ENCODE measurements at regions not wholly inside any gene's neighbourhood (a gene's known extent, or its start where the extent isn't known, plus 50 kb on each side); places are given as distances from the start of the nearest gene placed in this dataset.

- Mint-ChIP-seq H3K4me1 (no peaks in the 10 kb centered on the region), H3K27me3 (peaks cover 5% of the 10 kb centered on the region), H3K9me3 (no peaks in the 10 kb centered on the region), H3K27ac (no peak overlapping the region), H3K36me3 (ENCODE audit: low read depth) (no peaks in the 10 kb centered on the region), H3K4me3 (no peak overlapping the region)
- no peak for ATAC-seq (replicated peaks)
Measured at GRCh38 chr6:163991321-163991720, 576.8 kb downstream of the QKI start.

- H3K9me3 Mint-ChIP-seq, result no peaks in the 10 kb centered on the region
- no peak for ATAC-seq (replicated peaks)
- peaks cover 2% of the 10 kb centered on the region for H3K27me3 Mint-ChIP-seq
- peaks cover 6% of the 10 kb centered on the region for H3K4me1 Mint-ChIP-seq
- no peak overlapping the region for H3K27ac Mint-ChIP-seq
- H3K4me3 Mint-ChIP-seq, result no peak overlapping the region
- H3K36me3 Mint-ChIP-seq (ENCODE audit: low read depth), result no peaks in the 10 kb centered on the region
Measured at GRCh38 chr6:163986313-163986712, 571.8 kb downstream of the QKI start.

- ATAC-seq (replicated peaks), result no peak
- no peaks in the 10 kb centered on the region for H3K36me3 Mint-ChIP-seq (ENCODE audit: low read depth)
- H3K27ac Mint-ChIP-seq, result no peak overlapping the region
- H3K9me3 Mint-ChIP-seq, result no peaks in the 10 kb centered on the region
- H3K27me3 Mint-ChIP-seq, result peaks cover 7% of the 10 kb centered on the region
- peaks cover 6% of the 10 kb centered on the region for H3K4me1 Mint-ChIP-seq
- H3K4me3 Mint-ChIP-seq, result no peak overlapping the region
Measured at GRCh38 chr6:163985710-163986109, 571.2 kb downstream of the QKI start.

- no peak for ATAC-seq (replicated peaks)
- H3K9me3 Mint-ChIP-seq, result no peaks in the 10 kb centered on the region
Measured at GRCh38 chr6:163985040-163985439, 570.5 kb downstream of the QKI start.

GRCh38 chr6:163984124-163984936 lies 569.8 kb downstream of the QKI start:
- no peaks in the 10 kb centered on the region for H3K36me3 Mint-ChIP-seq (ENCODE audit: low read depth)
- peaks cover 6% of the 10 kb centered on the region for H3K4me1 Mint-ChIP-seq
- H3K4me3 Mint-ChIP-seq, result no peak overlapping the region
- ATAC-seq (replicated peaks), result no peak
- no peak overlapping the region for H3K27ac Mint-ChIP-seq
- no peaks in the 10 kb centered on the region for H3K9me3 Mint-ChIP-seq
- H3K27me3 Mint-ChIP-seq, result peaks cover 13% of the 10 kb centered on the region

More at GRCh38 chr6:163985040-163985439, 570.5 kb downstream of the QKI start:
- peaks cover 6% of the 10 kb centered on the region for H3K4me1 Mint-ChIP-seq
- no peak overlapping the region for H3K4me3 Mint-ChIP-seq
- H3K36me3 Mint-ChIP-seq (ENCODE audit: low read depth), result no peaks in the 10 kb centered on the region
- peaks cover 11% of the 10 kb centered on the region for H3K27me3 Mint-ChIP-seq
- H3K27ac Mint-ChIP-seq, result no peak overlapping the region

GRCh38 chr6:163983679-163984078 lies 569.2 kb downstream of the QKI start:
- H3K27me3 Mint-ChIP-seq, result peaks cover 11% of the 10 kb centered on the region
- H3K4me3 Mint-ChIP-seq, result no peak overlapping the region
- no peak overlapping the region for H3K27ac Mint-ChIP-seq
- no peak for ATAC-seq (replicated peaks)
- H3K9me3 Mint-ChIP-seq, result no peaks in the 10 kb centered on the region
- no peaks in the 10 kb centered on the region for H3K36me3 Mint-ChIP-seq (ENCODE audit: low read depth)
- peaks cover 6% of the 10 kb centered on the region for H3K4me1 Mint-ChIP-seq

- no peaks in the 10 kb centered on the region for H3K9me3 Mint-ChIP-seq
- ATAC-seq (replicated peaks), result no peak
- no peak overlapping the region for H3K4me3 Mint-ChIP-seq
- H3K27ac Mint-ChIP-seq, result no peak overlapping the region
- H3K36me3 Mint-ChIP-seq (ENCODE audit: low read depth), result no peaks in the 10 kb centered on the region
- no peaks in the 10 kb centered on the region for H3K4me1 Mint-ChIP-seq
- peaks cover 5% of the 10 kb centered on the region for H3K27me3 Mint-ChIP-seq
Measured at GRCh38 chr6:163974322-163974721, 559.8 kb downstream of the QKI start.

- H3K9me3 Mint-ChIP-seq, result no peaks in the 10 kb centered on the region
- no peaks in the 10 kb centered on the region for H3K4me1 Mint-ChIP-seq
- H3K27me3 Mint-ChIP-seq, result peaks cover 5% of the 10 kb centered on the region
- no peak overlapping the region for H3K27ac Mint-ChIP-seq
- no peaks in the 10 kb centered on the region for H3K36me3 Mint-ChIP-seq (ENCODE audit: low read depth)
- H3K4me3 Mint-ChIP-seq, result no peak overlapping the region
- ATAC-seq (replicated peaks), result no peak
Measured at GRCh38 chr6:163971841-163972838, 557.6 kb downstream of the QKI start.

- Mint-ChIP-seq H3K9me3 (no peaks in the 10 kb centered on the region), H3K27ac (no peak overlapping the region), H3K27me3 (peaks cover 5% of the 10 kb centered on the region), H3K4me1 (no peaks in the 10 kb centered on the region), H3K36me3 (ENCODE audit: low read depth) (no peaks in the 10 kb centered on the region), H3K4me3 (no peak overlapping the region)
- no peak for ATAC-seq (replicated peaks)
Measured at GRCh38 chr6:163970846-163971564, 556.5 kb downstream of the QKI start.

- Mint-ChIP-seq H3K4me1 (no peaks in the 10 kb centered on the region), H3K4me3 (no peak overlapping the region), H3K36me3 (ENCODE audit: low read depth) (no peaks in the 10 kb centered on the region), H3K27ac (no peak overlapping the region), H3K9me3 (no peaks in the 10 kb centered on the region), H3K27me3 (peaks cover 9% of the 10 kb centered on the region)
- ATAC-seq (replicated peaks), result no peak
Measured at GRCh38 chr6:163965426-163966348, 551.2 kb downstream of the QKI start.

- peaks cover 8% of the 10 kb centered on the region for H3K27me3 Mint-ChIP-seq
- H3K27ac Mint-ChIP-seq, result no peak overlapping the region
- H3K4me3 Mint-ChIP-seq, result no peak overlapping the region
- no peak for ATAC-seq (replicated peaks)
- no peaks in the 10 kb centered on the region for H3K9me3 Mint-ChIP-seq
- H3K4me1 Mint-ChIP-seq, result no peaks in the 10 kb centered on the region
- H3K36me3 Mint-ChIP-seq (ENCODE audit: low read depth), result no peaks in the 10 kb centered on the region
Measured at GRCh38 chr6:163964789-163965188, 550.3 kb downstream of the QKI start.

- Mint-ChIP-seq H3K9me3 (no peaks in the 10 kb centered on the region), H3K27me3 (peaks cover 4% of the 10 kb centered on the region), H3K36me3 (ENCODE audit: low read depth) (no peaks in the 10 kb centered on the region), H3K27ac (no peak overlapping the region), H3K4me1 (no peaks in the 10 kb centered on the region), H3K4me3 (no peak overlapping the region)
- ATAC-seq (replicated peaks), result no peak
Measured at GRCh38 chr6:163963205-163964120, 548.9 kb downstream of the QKI start.
